ENCODE measurements at regions not wholly inside any gene's neighbourhood (a gene's known extent, or its start where the extent isn't known, plus 50 kb on each side); places are given as distances from the start of the nearest gene placed in this dataset.

DNA sequence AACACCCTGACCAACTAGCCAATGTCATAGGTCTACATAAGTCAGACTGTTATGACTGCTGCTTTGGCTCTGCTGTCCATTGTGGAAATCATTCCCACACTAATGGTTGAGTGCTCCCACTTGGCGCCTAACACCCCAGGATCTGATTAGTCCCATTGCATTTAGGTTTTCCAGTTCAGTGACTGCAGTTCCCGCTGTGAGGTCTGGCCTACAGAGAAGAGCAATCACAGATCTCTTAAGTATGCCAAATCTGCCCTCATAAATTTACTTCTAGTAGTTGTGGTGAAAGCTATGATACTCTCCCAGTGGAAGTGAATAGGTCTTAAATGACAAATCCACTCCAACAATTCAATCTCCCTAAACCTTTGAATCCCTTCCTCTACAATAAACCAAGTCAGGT is 77.3 kb upstream of the IL2 start:
- POLR2A ChIA-PET = no interaction called here
- H3K4me2 ChIP-seq (ENCODE audit: low read length) = no peak overlapping the region
- H3K9me2 ChIP-seq (ENCODE audit: insufficient read depth) = no peaks in the 10 kb centered on the region; the same call in 1 of the 2 replicates
- no peaks in the 10 kb centered on the region for H4K20me1 ChIP-seq (ENCODE audit: insufficient read depth)
- BruUV-seq (replicated peaks) = no TSS peak
- no peak overlapping the region for H3K4me3 ChIP-seq (replicated peaks in 1 of 2; ENCODE audit: low read depth in 1 of 2, low read length in 2 of 2)
- H3K9me3 ChIP-seq (ENCODE audit: control insufficient read depth in 1 of 2, insufficient read depth in 1 of 2, low read depth in 1 of 2, low read length in 2 of 2) = no peaks in the 10 kb centered on the region
- H3K27me3 ChIP-seq (ENCODE audit: insufficient read depth, low read length) = no peaks in the 10 kb centered on the region
- intact Hi-C loops (cut with micrococcal nuclease) = no loop called here
- TF ChIP-seq POLR2A (IDR thresholded peaks at IDR 0.05; ENCODE audit: borderline replicate concordance, extremely low read depth, insufficient read depth, insufficient read length) = no peak
- TF ChIP-seq FOSL1 (IDR thresholded peaks at IDR 0.05; ENCODE audit: low read depth) = no peak
- TF ChIP-seq YY1 (IDR thresholded peaks at IDR 0.05; ENCODE audit: extremely low read depth, insufficient replicate concordance, low read depth, low read length) = no peak
- TF ChIP-seq EZH2phosphoT487 (IDR thresholded peaks at IDR 0.05; ENCODE audit: borderline replicate concordance) = no peak
- TF ChIP-seq SIN3A (IDR thresholded peaks at IDR 0.05; ENCODE audit: low read depth) = no peak
- TF ChIP-seq, protein P1, sequence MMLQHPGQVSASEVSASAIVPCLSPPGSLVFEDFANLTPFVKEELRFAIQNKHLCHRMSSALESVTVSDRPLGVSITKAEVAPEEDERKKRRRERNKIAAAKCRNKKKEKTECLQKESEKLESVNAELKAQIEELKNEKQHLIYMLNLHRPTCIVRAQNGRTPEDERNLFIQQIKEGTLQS (IDR thresholded peaks at IDR 0.05) = no peak
- no peak for TF ChIP-seq CTCF (IDR thresholded peaks at IDR 0.05 in 2 of 3, conservative IDR thresholded peaks at IDR 0.05 in 1 of 3; ENCODE audit: borderline replicate concordance in 1 of 3, insufficient read depth in 1 of 3, low read depth in 2 of 3, low read length in 2 of 3)
- TF ChIP-seq RAD21 (IDR thresholded peaks at IDR 0.05; ENCODE audit: low read depth) = no peak
- TF ChIP-seq EZH2 (IDR thresholded peaks at IDR 0.05) = no peak
- no peak for TF ChIP-seq CEBPB (IDR thresholded peaks at IDR 0.05; ENCODE audit: low read depth)
- no peak overlapping the region for H3K27ac ChIP-seq (ENCODE audit: low read depth, low read length)
- CTCF ChIA-PET = no interaction called here
- H3K4me1 ChIP-seq (ENCODE audit: control insufficient read depth in 1 of 2, insufficient read depth in 2 of 2, low read length in 2 of 2) = no peaks in the 10 kb centered on the region
- no peak for DNase-seq (ENCODE audit: low read depth, low spot score)
- no peak for ATAC-seq
- no peak overlapping the region for H3K9ac ChIP-seq (ENCODE audit: low read length)
- H2AFZ ChIP-seq (ENCODE audit: low read depth, low read length, poor library complexity, severe bottlenecking) = no peak overlapping the region
- H3K79me2 ChIP-seq (ENCODE audit: insufficient read depth, low read length) = no peaks in the 10 kb centered on the region
- RAD21 ChIA-PET (ENCODE audit: low non-redundant PET in 1 of 2, low total read pairs in 2 of 2, uncharacterized antibody in 2 of 2, unreplicated experiment in 2 of 2) = no interaction called here
- H3K36me3 ChIP-seq (ENCODE audit: control insufficient read depth in 1 of 2, insufficient read depth in 2 of 2, low read length in 2 of 2) = no peaks in the 10 kb centered on the region
